ENCODE measurements at regions not wholly inside any gene's neighbourhood (a gene's known extent, or its start where the extent isn't known, plus 50 kb on each side); places are given as distances from the start of the nearest gene placed in this dataset.

GRCh38 chr5:3310541-3311261 is 284.9 kb upstream of the IRX1 start:
- DNase-seq (ENCODE audit: low read depth in 1 of 2, low spot score in 1 of 2) = peak in 1 of 2 experiments; percentile 47
- in situ Hi-C loops (cut with HindIII; ENCODE audit: low pct_unique_long_range_greater_than_20kb, low sequenced_read_pairs) = no loop called here
- TF ChIP-seq JUND (IDR thresholded peaks at IDR 0.05; ENCODE audit: low read depth) = no peak

DNA sequence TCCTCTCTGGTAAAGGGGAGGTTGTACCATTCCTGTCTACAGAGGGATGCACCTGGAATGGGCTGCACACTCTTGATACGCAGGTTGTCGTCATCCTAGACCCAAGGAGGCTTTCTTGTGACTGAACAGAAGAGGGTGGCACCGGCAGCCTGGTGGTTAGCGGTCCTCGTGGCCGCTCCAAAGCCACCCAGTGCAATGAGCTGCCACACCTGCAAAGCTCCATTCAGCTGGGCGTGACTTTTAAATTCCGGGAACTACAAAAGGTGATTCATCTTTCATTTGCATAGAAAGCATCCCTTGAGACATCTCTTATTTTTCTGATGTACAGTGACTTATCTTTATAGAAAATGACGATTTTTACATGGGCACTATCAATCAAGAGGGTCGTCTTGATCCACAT is 286.1 kb upstream of the IRX1 start:
- no peak for TF ChIP-seq JUND (IDR thresholded peaks at IDR 0.05; ENCODE audit: low read depth)
- in situ Hi-C loops (cut with HindIII; ENCODE audit: low pct_unique_long_range_greater_than_20kb, low sequenced_read_pairs) = no loop called here
- DNase-seq (ENCODE audit: low read depth in 1 of 2, low spot score in 1 of 2) = no peak

DNA sequence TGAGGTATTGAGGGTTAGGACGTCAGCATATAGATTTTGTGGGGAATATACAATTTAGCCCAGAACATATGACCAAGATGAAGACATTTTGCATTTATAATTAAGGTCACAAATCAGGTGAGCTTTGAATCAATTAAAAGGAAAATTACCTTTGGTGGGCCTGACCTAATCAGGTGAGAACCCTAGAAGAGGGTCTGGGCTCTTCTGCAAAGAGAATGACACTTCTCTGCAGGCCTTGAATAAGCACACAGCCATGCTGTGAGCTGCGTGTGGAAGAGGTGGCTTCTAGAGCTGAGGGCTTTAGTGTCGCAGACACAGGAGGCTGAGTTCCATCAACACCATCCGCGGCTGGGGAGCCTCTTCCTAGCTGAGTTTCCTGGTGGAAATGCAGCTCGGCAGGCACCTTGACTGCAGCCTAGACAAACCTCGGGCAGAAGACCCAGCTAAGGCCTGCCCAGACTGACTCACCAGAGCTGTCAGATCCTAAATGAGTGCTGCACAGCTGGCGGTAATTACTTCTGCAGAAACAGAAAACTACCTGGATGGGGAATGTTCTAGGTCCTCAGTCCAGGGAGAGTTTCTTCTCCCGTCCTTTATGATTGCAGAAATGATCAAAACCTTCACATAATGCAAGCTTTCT is 287.5 kb upstream of the IRX1 start:
- TF ChIP-seq JUND (IDR thresholded peaks at IDR 0.05; ENCODE audit: low read depth) = no peak
- no peak for DNase-seq (ENCODE audit: low read depth in 1 of 2, low spot score in 1 of 2)
- in situ Hi-C loops (cut with HindIII; ENCODE audit: low pct_unique_long_range_greater_than_20kb, low sequenced_read_pairs) = no loop called here

DNA sequence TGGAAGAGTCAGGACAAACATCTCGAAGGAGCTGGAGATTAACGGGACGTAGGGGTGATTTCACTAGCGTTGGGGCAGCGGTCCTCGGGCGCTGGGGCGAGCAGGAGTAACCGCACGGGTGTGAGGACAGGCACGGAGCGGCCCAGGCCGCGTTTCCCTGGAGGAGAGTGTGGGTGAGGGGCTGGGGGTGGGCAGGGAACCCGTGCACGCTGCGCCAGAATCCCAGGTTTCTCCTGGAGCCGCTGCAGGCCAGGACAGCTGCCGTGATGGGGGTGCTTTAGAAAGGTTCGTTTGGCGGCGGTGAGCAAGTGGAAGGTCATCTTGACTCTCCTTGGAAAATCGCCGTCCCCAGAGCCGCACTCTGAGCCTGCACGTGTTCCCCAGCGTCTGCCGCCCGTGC is 290.2 kb upstream of the IRX1 start:
- no peak for TF ChIP-seq JUND (IDR thresholded peaks at IDR 0.05; ENCODE audit: low read depth)
- in situ Hi-C loops (cut with HindIII; ENCODE audit: low pct_unique_long_range_greater_than_20kb, low sequenced_read_pairs) = no loop called here

DNA sequence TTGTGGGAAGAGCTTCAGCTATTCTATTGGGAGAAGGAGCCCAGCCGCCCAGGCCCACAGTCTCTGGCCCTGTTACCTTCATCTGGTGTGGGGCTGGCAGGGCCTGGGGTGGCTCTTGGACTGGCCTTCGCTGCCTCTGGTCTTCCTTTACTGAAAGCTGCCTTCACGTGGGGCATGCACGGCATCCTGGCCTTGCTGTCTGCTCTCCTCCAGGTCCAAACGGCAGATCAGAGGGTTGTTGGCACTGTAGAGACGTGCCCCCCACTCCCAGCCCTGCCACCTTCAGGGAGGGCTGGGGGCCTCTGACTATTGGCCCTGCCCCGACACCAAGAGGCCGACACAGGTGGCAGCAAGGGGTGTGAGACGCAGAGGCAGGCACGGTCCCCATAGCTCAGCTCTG is 291.3 kb upstream of the IRX1 start:
- in situ Hi-C loops (cut with HindIII; ENCODE audit: low pct_unique_long_range_greater_than_20kb, low sequenced_read_pairs) = no loop called here
- DNase-seq (ENCODE audit: low read depth in 1 of 2, low spot score in 1 of 2) = no peak
- no peak for TF ChIP-seq JUND (IDR thresholded peaks at IDR 0.05; ENCODE audit: low read depth)

More for the DNA sequence above, 290.2 kb upstream of the IRX1 start:
- DNase-seq (ENCODE audit: low read depth in 1 of 2, low spot score in 1 of 2) = no peak

- no peak for DNase-seq (ENCODE audit: low read depth in 1 of 2, low spot score in 1 of 2)
- in situ Hi-C loops (cut with HindIII; ENCODE audit: low pct_unique_long_range_greater_than_20kb, low sequenced_read_pairs) = no loop called here
- no peak for TF ChIP-seq JUND (IDR thresholded peaks at IDR 0.05; ENCODE audit: low read depth)
Observed at GRCh38 chr5:3303777-3304176, 291.9 kb upstream of the IRX1 start.

- in situ Hi-C loops (cut with HindIII; ENCODE audit: low pct_unique_long_range_greater_than_20kb, low sequenced_read_pairs) = no loop called here
- DNase-seq (ENCODE audit: low read depth in 1 of 2, low spot score in 1 of 2) = peak in 1 of 2 experiments; percentile 16
- no peak for TF ChIP-seq JUND (IDR thresholded peaks at IDR 0.05; ENCODE audit: low read depth)
Observed at GRCh38 chr5:3302228-3302627, 293.4 kb upstream of the IRX1 start.

DNA sequence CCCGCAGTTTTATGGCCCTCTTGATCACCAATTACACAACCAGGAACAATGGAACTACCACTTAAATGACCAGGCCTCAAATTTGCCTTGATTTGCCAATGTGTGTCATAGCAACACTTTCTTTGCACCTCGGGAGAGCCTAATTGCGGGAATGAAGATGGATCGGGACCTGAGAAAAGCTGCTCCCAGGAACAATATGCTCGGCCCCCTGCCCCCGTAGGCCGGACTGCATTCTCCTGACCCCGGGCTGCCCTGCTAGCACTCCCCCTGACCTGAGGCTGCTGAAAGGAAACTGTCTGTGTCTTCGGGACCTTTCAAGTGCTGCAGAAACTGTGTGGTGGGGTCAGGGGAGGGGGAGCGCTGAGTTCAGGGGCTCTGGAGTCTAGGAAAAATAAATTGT is 294.3 kb upstream of the IRX1 start:
- no peak for TF ChIP-seq JUND (IDR thresholded peaks at IDR 0.05; ENCODE audit: low read depth)
- DNase-seq (ENCODE audit: low read depth in 1 of 2, low spot score in 1 of 2) = no peak

GRCh38 chr5:3300726-3301125 is 294.9 kb upstream of the IRX1 start:
- no peak for DNase-seq (ENCODE audit: low read depth in 1 of 2, low spot score in 1 of 2)
- no peak for TF ChIP-seq JUND (IDR thresholded peaks at IDR 0.05; ENCODE audit: low read depth)
- in situ Hi-C loops (cut with HindIII; ENCODE audit: low pct_unique_long_range_greater_than_20kb, low sequenced_read_pairs) = no loop called here

More for the DNA sequence above, 294.3 kb upstream of the IRX1 start:
- in situ Hi-C loops (cut with HindIII; ENCODE audit: low pct_unique_long_range_greater_than_20kb, low sequenced_read_pairs) = no loop called here

GRCh38 chr5:3299441-3299840 is 296.2 kb upstream of the IRX1 start:
- DNase-seq (ENCODE audit: low read depth in 1 of 2, low spot score in 1 of 2) = no peak
- no peak for TF ChIP-seq JUND (IDR thresholded peaks at IDR 0.05; ENCODE audit: low read depth)
- in situ Hi-C loops (cut with HindIII; ENCODE audit: low pct_unique_long_range_greater_than_20kb, low sequenced_read_pairs) = no loop called here

DNA sequence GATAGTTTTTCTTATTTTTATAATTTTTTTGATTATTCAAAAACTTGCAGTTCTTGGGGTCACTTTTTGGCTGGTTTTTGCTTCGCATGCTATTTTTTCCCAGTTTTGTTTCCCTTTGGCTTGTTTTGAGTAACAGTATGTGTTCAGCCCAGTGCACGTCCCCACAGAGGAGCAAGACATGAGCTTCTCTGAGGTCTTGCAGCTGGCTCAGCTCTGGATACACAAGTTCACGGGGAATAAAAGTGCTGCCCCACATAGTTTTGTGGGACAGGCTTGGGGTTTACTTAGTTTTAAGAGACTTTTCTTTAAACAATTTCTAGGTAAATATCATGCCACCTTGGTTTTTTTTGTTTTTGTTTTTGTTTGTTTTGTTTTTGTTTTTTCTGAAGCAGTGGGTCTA is 297.8 kb upstream of the IRX1 start:
- no peak for TF ChIP-seq JUND (IDR thresholded peaks at IDR 0.05; ENCODE audit: low read depth)
- in situ Hi-C loops (cut with HindIII; ENCODE audit: low pct_unique_long_range_greater_than_20kb, low sequenced_read_pairs) = no loop called here
- DNase-seq (ENCODE audit: low read depth in 1 of 2, low spot score in 1 of 2) = no peak

GRCh38 chr5:3288325-3288724 is 307.3 kb upstream of the IRX1 start:
- TF ChIP-seq JUND (IDR thresholded peaks at IDR 0.05; ENCODE audit: low read depth) = no peak
- in situ Hi-C loops (cut with HindIII; ENCODE audit: low pct_unique_long_range_greater_than_20kb, low sequenced_read_pairs) = no loop called here
- DNase-seq (ENCODE audit: low read depth in 1 of 2, low spot score in 1 of 2) = no peak

- in situ Hi-C loops (cut with HindIII; ENCODE audit: low pct_unique_long_range_greater_than_20kb, low sequenced_read_pairs) = no loop called here
- no peak for DNase-seq (ENCODE audit: low read depth in 1 of 2, low spot score in 1 of 2)
- TF ChIP-seq JUND (IDR thresholded peaks at IDR 0.05; ENCODE audit: low read depth) = no peak
Observed at GRCh38 chr5:3287516-3287915, 308.1 kb upstream of the IRX1 start.

Data from T47D (cell line).